HEK293T (cell line): ENCODE measurements at regions not wholly inside any gene's neighbourhood (a gene's known extent, or its start where the extent isn't known, plus 50 kb on each side); places are given as distances from the start of the nearest gene placed in this dataset.

Experiments used
- ARNT ChIP-seq: fragments of 450-650 bp; IDR thresholded peaks from 2 replicates; pipeline ENCODE4 v1.6.1; 2017; ENCODE audit warnings: mild to moderate bottlenecking
- FOXM1 ChIP-seq: fragments of 450-650 bp; IDR thresholded peaks from 2 replicates; pipeline ENCODE4 v1.6.1; 2017; ENCODE audit warnings: mild to moderate bottlenecking, borderline replicate concordance

- TF ChIP-seq ARNT (no peak), FOXM1 (no peak)
Measured at GRCh38 chr17:34715504-34715903, 136.1 kb downstream of the TMEM132E start.
